H1 (cell line): ENCODE measurements at regions not wholly inside any gene's neighbourhood (a gene's known extent, or its start where the extent isn't known, plus 50 kb on each side); places are given as distances from the start of the nearest gene placed in this dataset.

Experiments used
- CTCF ChIA-PET: fragments of 300-600 bp; sonication (Branson Sonifier 250); formaldehyde crosslinking; loops from one replicate; lab custom pipeline; 2021; ENCODE audit not compliant: partially characterized antibody; lab: Charles Lee
- POLR2A ChIA-PET: fragments of 300-600 bp; sonication (Branson Sonifier 250); formaldehyde crosslinking; loops from one replicate; lab custom pipeline; 2021; ENCODE audit warnings: inconsistent platforms; ENCODE audit not compliant: partially characterized antibody; lab: Charles Lee
- DNase-seq, 2 experiments: peaks; one replicate each; pipeline versions ENCODE4 v3.0.0 to v3.0.0-alpha.2; 2010 to 2022; ENCODE audit warnings: low spot score in 2 of 2, low read depth in 1 of 2, mixed read lengths in 1 of 2
- FAIRE-seq: peaks from 2 replicates; lab custom pipeline; 2011; peaks lifted over from hg19 to GRCh38; lab: Jason Lieb, UNC
- H2AFZ ChIP-seq: 2 replicates; pipeline ENCODE4 v1.8.1; 2012; ENCODE audit warnings: low read length, inconsistent platforms
- H2AK5ac ChIP-seq: 2 replicates; pipeline ENCODE4 v1.6.1; 2013; ENCODE audit warnings: low read depth, low read length
- H2BK120ac ChIP-seq: replicated peaks from 2 replicates; pipeline ENCODE3; 2013; ENCODE audit warnings: low read depth, low read length, inconsistent platforms
- H2BK12ac ChIP-seq: 2 replicates; pipeline ENCODE4 v1.6.1; 2013; ENCODE audit warnings: low read depth, low read length
- H2BK15ac ChIP-seq: 2 replicates; pipeline ENCODE4 v1.6.1; 2013; ENCODE audit warnings: low read length
- H2BK20ac ChIP-seq: 2 replicates; pipeline ENCODE4 v1.6.1; 2013; ENCODE audit warnings: low read length
- H2BK5ac ChIP-seq: 2 replicates; pipeline ENCODE4 v1.6.1; 2013; ENCODE audit warnings: low read depth, low read length
- H3K14ac ChIP-seq: 2 replicates; pipeline ENCODE4 v1.6.1; 2013; ENCODE audit warnings: inconsistent platforms; ENCODE audit not compliant: insufficient read length
- H3K18ac ChIP-seq: 2 replicates; pipeline ENCODE4 v1.6.1; 2013; ENCODE audit warnings: low read length; ENCODE audit errors: extremely low read depth
- H3K23ac ChIP-seq: 2 replicates; pipeline ENCODE4 v1.6.1; 2013; ENCODE audit warnings: inconsistent platforms; ENCODE audit not compliant: insufficient read length
- H3K23me2 ChIP-seq: 2 replicates; pipeline ENCODE4 v1.6.1; 2013; ENCODE audit warnings: low read depth, low read length
- H3K27ac ChIP-seq: 2 replicates; pipeline ENCODE4 v1.6.1; 2011; ENCODE audit warnings: low read depth, low read length, inconsistent platforms
- H3K27me3 ChIP-seq, 4 experiments: replicated peaks in 1 of 4; 1 replicate in 1 of 4; 2 replicates in 3 of 4; pipeline versions ENCODE4 v1.6.1 to v1.8.1; 2011 to 2013; ENCODE audit warnings: low read length in 3 of 4, mild to moderate bottlenecking in 3 of 4, inconsistent platforms in 2 of 4, mixed read lengths in 2 of 4, moderate library complexity in 1 of 4; ENCODE audit not compliant: control insufficient read depth in 3 of 4, insufficient read depth in 3 of 4; ENCODE audit errors: extremely low read depth in 1 of 4
- H3K36me3 ChIP-seq, 4 experiments: 2 replicates each; pipeline versions ENCODE4 v1.6.1 to v1.8.1; 2011 to 2013; ENCODE audit warnings: mild to moderate bottlenecking in 4 of 4, low read length in 3 of 4, moderate library complexity in 2 of 4, control low read depth in 1 of 4, inconsistent platforms in 1 of 4; ENCODE audit not compliant: insufficient read depth in 4 of 4, control insufficient read depth in 2 of 4
- H3K4ac ChIP-seq: replicated peaks from 2 replicates; pipeline ENCODE3; 2013; ENCODE audit warnings: low read length, low read depth, mixed read lengths, inconsistent platforms; ENCODE audit not compliant: insufficient read length
- H3K4me1 ChIP-seq, 4 experiments: replicated peaks in 1 of 4; 1 replicate in 1 of 4; 2 replicates in 3 of 4; pipeline versions ENCODE4 v1.6.1 to v1.8.1; 2011 to 2013; ENCODE audit warnings: low read length in 3 of 4, inconsistent platforms in 2 of 4, mixed read lengths in 1 of 4; ENCODE audit not compliant: insufficient read depth in 4 of 4, control insufficient read depth in 3 of 4
- H3K4me2 ChIP-seq, 2 experiments: 2 replicates each; pipeline versions ENCODE4 v1.6.1 to v1.8.1; 2011 to 2013; ENCODE audit warnings: low read depth in 2 of 2, low read length in 2 of 2, control low read depth in 1 of 2, inconsistent platforms in 1 of 2, mild to moderate bottlenecking in 1 of 2; ENCODE audit not compliant: insufficient read depth in 1 of 2
- H3K4me3 ChIP-seq, 4 experiments: fragments of 200-600, 300-600 bp in 1 of 4; sonication (generic), shearing (Covaris generic), sonication (Bioruptor Twin) in 1 of 4; 2 replicates each; pipeline versions ENCODE4 v1.5.1 to v1.8.1; 2011 to 2016; ENCODE audit warnings: low read length in 4 of 4, low read depth in 3 of 4, control low read depth in 2 of 4, inconsistent platforms in 2 of 4, mild to moderate bottlenecking in 2 of 4, mixed read lengths in 1 of 4, moderate library complexity in 1 of 4; ENCODE audit not compliant: insufficient read depth in 2 of 4; ENCODE audit errors: extremely low read depth in 1 of 4
- H3K56ac ChIP-seq: replicated peaks from 2 replicates; pipeline ENCODE3; 2013; ENCODE audit warnings: low read depth, mild to moderate bottlenecking, mixed read lengths, low read length, inconsistent platforms; ENCODE audit not compliant: insufficient read length
- H3K79me1 ChIP-seq: 2 replicates; pipeline ENCODE4 v1.6.1; 2013; ENCODE audit warnings: low read depth, low read length, control low read depth
- H3K79me2 ChIP-seq, 2 experiments: 2 replicates each; pipeline versions ENCODE4 v1.6.1 to v1.8.1; 2012 to 2013; ENCODE audit warnings: low read length in 2 of 2, mild to moderate bottlenecking in 2 of 2, inconsistent platforms in 1 of 2; ENCODE audit not compliant: insufficient read depth in 2 of 2, control insufficient read depth in 1 of 2
- H3K9ac ChIP-seq, 4 experiments: replicated peaks in 1 of 4; 1 replicate in 1 of 4; 2 replicates in 3 of 4; pipeline versions ENCODE4 v1.6.1 to v1.8.1; 2011 to 2013; ENCODE audit warnings: low read depth in 3 of 4, low read length in 3 of 4, control low read depth in 2 of 4, mild to moderate bottlenecking in 2 of 4, moderate library complexity in 2 of 4, inconsistent platforms in 1 of 4; ENCODE audit errors: extremely low read depth in 1 of 4
- H3K9me3 ChIP-seq, 2 experiments: 2 replicates each; pipeline versions ENCODE4 v1.6.1 to v1.8.1; 2012 to 2013; ENCODE audit warnings: mild to moderate bottlenecking in 2 of 2, moderate library complexity in 2 of 2, control low read depth in 1 of 2, inconsistent platforms in 1 of 2, low read depth in 1 of 2, low read length in 1 of 2, mixed read lengths in 1 of 2; ENCODE audit not compliant: insufficient read depth in 2 of 2
- H4K20me1 ChIP-seq, 2 experiments: replicated peaks in 1 of 2; 2 replicates each; pipeline versions ENCODE3 to v1.8.1; 2011 to 2013; ENCODE audit warnings: inconsistent platforms in 2 of 2, low read length in 2 of 2, mild to moderate bottlenecking in 1 of 2; ENCODE audit not compliant: insufficient read depth in 2 of 2, control insufficient read depth in 1 of 2
- H4K5ac ChIP-seq: 2 replicates; pipeline ENCODE4 v1.6.1; 2013; ENCODE audit warnings: low read length, low read depth, mixed read lengths, inconsistent platforms; ENCODE audit not compliant: insufficient read length
- H4K8ac ChIP-seq: 2 replicates; pipeline ENCODE4 v1.8.0; 2013; ENCODE audit warnings: mild to moderate bottlenecking, moderate library complexity, low read length, inconsistent platforms; ENCODE audit not compliant: insufficient read depth; ENCODE audit errors: extremely low read depth
- H4K91ac ChIP-seq: replicated peaks from 2 replicates; pipeline ENCODE3; 2013; ENCODE audit warnings: low read length, mixed read lengths, inconsistent platforms; ENCODE audit not compliant: insufficient read length
- CEBPB ChIP-seq: IDR thresholded peaks from 2 replicates; pipeline ENCODE4 v1.6.1; 2012; ENCODE audit warnings: low read depth, low read length
- EZH2 ChIP-seq: fragments of 200-600 bp; sonication (generic); IDR thresholded peaks from 2 replicates; pipeline ENCODE4 v1.7.1; 2012; ENCODE audit warnings: low read depth, mild to moderate bottlenecking, moderate library complexity, low read length, inconsistent platforms; ENCODE audit not compliant: severe bottlenecking
- JUND ChIP-seq: IDR thresholded peaks from 2 replicates; pipeline ENCODE4 v1.6.1; 2011; ENCODE audit warnings: mild to moderate bottlenecking, improper control_type of control experiment, low read length
- KDM1A ChIP-seq: fragments of 200-600, 300-600 bp; sonication (generic); IDR thresholded peaks from 2 replicates; pipeline ENCODE4 v1.7.1; 2016; ENCODE audit warnings: mild to moderate bottlenecking, low read length, borderline replicate concordance
- NRF1 ChIP-seq: IDR thresholded peaks from 2 replicates; pipeline ENCODE4 v1.6.1; 2011; ENCODE audit warnings: mild to moderate bottlenecking, low read depth, low read length, improper control_type of control experiment
- POLR2A ChIP-seq, 2 experiments: IDR thresholded peaks; 1 replicate in 1 of 2; 2 replicates in 1 of 2; pipeline ENCODE4 v1.6.1; 2011; ENCODE audit warnings: low read depth in 2 of 2, low read length in 2 of 2, mild to moderate bottlenecking in 2 of 2; ENCODE audit errors: control extremely low read depth in 1 of 2
- RBBP5 ChIP-seq: IDR thresholded peaks from 2 replicates; pipeline ENCODE4 v1.7.1; 2012; ENCODE audit warnings: low read depth, mild to moderate bottlenecking, inconsistent platforms, low read length, moderate library complexity, borderline replicate concordance
- SRF ChIP-seq: IDR thresholded peaks from 2 replicates; pipeline ENCODE4 v1.6.1; 2011; ENCODE audit warnings: mild to moderate bottlenecking, low read depth, low read length, moderate library complexity
- SUZ12 ChIP-seq: fragments of 200-600 bp; sonication (generic); IDR thresholded peaks from 2 replicates; pipeline ENCODE4 v1.6.1; 2012; ENCODE audit warnings: mild to moderate bottlenecking, inconsistent platforms, low read length, moderate library complexity, mixed read lengths
- TAF1 ChIP-seq: IDR thresholded peaks from 2 replicates; pipeline ENCODE4 v1.6.1; 2011; ENCODE audit warnings: mild to moderate bottlenecking, low read depth, low read length
- TAF7 ChIP-seq: optimal IDR thresholded peaks from 2 replicates; pipeline ENCODE3; 2011; ENCODE audit warnings: low read depth, mild to moderate bottlenecking, inconsistent platforms, low read length, moderate library complexity, borderline replicate concordance
- YY1 ChIP-seq: IDR thresholded peaks from 2 replicates; pipeline ENCODE4 v1.6.1; 2011; ENCODE audit warnings: low read depth, mild to moderate bottlenecking, low read length
- WGBS, 2 experiments: shearing (Covaris generic) in 1 of 2; methylation state at CpG; one replicate each; pipeline versions ENCODE4 v1.1.6 to v1.1.7; 2013 to 2015; ENCODE audit warnings: low lambda C conversion rate in 2 of 2, mixed read lengths in 2 of 2, inconsistent platforms in 1 of 2, low coverage in 1 of 2, missing lambda C conversion rate in 1 of 2; ENCODE audit not compliant: insufficient replicate concordance in 2 of 2, insufficient coverage in 1 of 2, insufficient read length in 1 of 2; ENCODE audit errors: extremely low coverage in 1 of 2, missing lambda C conversion rate in 1 of 2; 5-methylcytosine and 5-hydroxymethylcytosine counted together

GRCh38 chr4:177770776-177771175, 328.5 kb upstream of the AGA start:
- Histone ChIP-seq H3K4ac (no peak overlapping the region), H3K9me3 (no peaks in the 10 kb centered on the region), H2BK12ac (no peak overlapping the region), H3K23ac (no peak overlapping the region), H3K9ac (no peak overlapping the region), H3K18ac (no peak overlapping the region), H3K4me1 (no peaks in the 10 kb centered on the region), H3K79me1 (no peaks in the 10 kb centered on the region), H3K4me2 (no peak overlapping the region), H3K79me2 (no peaks in the 10 kb centered on the region), H3K14ac (no peak overlapping the region), H3K36me3 (no peaks in the 10 kb centered on the region), H3K27me3 (no peaks in the 10 kb centered on the region), H2AFZ (no peak overlapping the region), H4K8ac (no peak overlapping the region), H2BK5ac (no peak overlapping the region), H3K56ac (no peak overlapping the region), H2BK20ac (no peak overlapping the region), H4K20me1 (no peaks in the 10 kb centered on the region), H4K91ac (no peak overlapping the region), H2BK120ac (no peak overlapping the region), H2BK15ac (no peak overlapping the region), H3K23me2 (no peaks in the 10 kb centered on the region), H3K27ac (no peak overlapping the region), H2AK5ac (no peak overlapping the region), H3K4me3 (no peak overlapping the region), H4K5ac (no peak overlapping the region)
- POLR2A ChIA-PET = no interaction called here
- DNase-seq (no peak), FAIRE-seq (no peak)
- CTCF ChIA-PET = no interaction called here
- WGBS, 2 experiments = 95% methylated on average over 2 of the region's 2 CpGs; no CpG with 5 or more reads in 1 of the 2 experiments
- TF ChIP-seq CEBPB (no peak), NRF1 (no peak), EZH2 (no peak), SRF (no peak), TAF7 (no peak), JUND (no peak), KDM1A (no peak), YY1 (no peak), TAF1 (no peak), RBBP5 (no peak), POLR2A (IDR thresholded peaks at IDR 0.05; ENCODE audit: control extremely low read depth in 1 of 2, low read depth in 2 of 2, low read length in 2 of 2) (no peak), SUZ12 (no peak)
